ENCODE measurements at regions not wholly inside any gene's neighbourhood (a gene's known extent, or its start where the extent isn't known, plus 50 kb on each side); places are given as distances from the start of the nearest gene placed in this dataset.

- intact Hi-C loops (cut with DNase I; ENCODE audit: low total_unique reads), result no loop called here
- Histone ChIP-seq H3K4me1 (no peaks in the 10 kb centered on the region), H3K27ac (no peak overlapping the region), H3K36me3 (no peaks in the 10 kb centered on the region), H3K27me3 (no peaks in the 10 kb centered on the region), H3K9me3 (no peaks in the 10 kb centered on the region), H3K4me3 (no peak overlapping the region)
- no peak for TF ChIP-seq POLR2A (IDR thresholded peaks at IDR 0.05)
- no peak for TF ChIP-seq POLR2AphosphoS5 (IDR thresholded peaks at IDR 0.05)
- no peak for TF ChIP-seq CTCF (IDR thresholded peaks at IDR 0.05)
- no peak for DNase-seq (ENCODE audit: low spot score in 2 of 2)
These were observed 102.3 kb upstream of the TRPC7 start for GRCh38 chr5:136467632-136468031.

GRCh38 chr5:136466041-136466415 is 100.7 kb upstream of the TRPC7 start:
- no peaks in the 10 kb centered on the region for H3K9me3 ChIP-seq
- H3K27me3 ChIP-seq, result no peaks in the 10 kb centered on the region
- intact Hi-C loops (cut with DNase I; ENCODE audit: low total_unique reads), result no loop called here
- H3K4me3 ChIP-seq, result no peak overlapping the region
- no peak for DNase-seq (ENCODE audit: low spot score in 2 of 2)
- no peak for TF ChIP-seq POLR2A (IDR thresholded peaks at IDR 0.05)
- no peak for TF ChIP-seq CTCF (IDR thresholded peaks at IDR 0.05)
- no peak for TF ChIP-seq POLR2AphosphoS5 (IDR thresholded peaks at IDR 0.05)
- H3K36me3 ChIP-seq, result no peaks in the 10 kb centered on the region
- no peak overlapping the region for H3K27ac ChIP-seq
- no peaks in the 10 kb centered on the region for H3K4me1 ChIP-seq

- Histone ChIP-seq H3K4me1 (no peaks in the 10 kb centered on the region), H3K27ac (no peak overlapping the region), H3K9me3 (no peaks in the 10 kb centered on the region), H3K36me3 (no peaks in the 10 kb centered on the region), H3K27me3 (no peaks in the 10 kb centered on the region), H3K4me3 (no peak overlapping the region)
- TF ChIP-seq POLR2A (IDR thresholded peaks at IDR 0.05) (no peak), POLR2AphosphoS5 (IDR thresholded peaks at IDR 0.05) (no peak), CTCF (IDR thresholded peaks at IDR 0.05) (no peak)
- DNase-seq (ENCODE audit: low spot score in 2 of 2), result no peak
- intact Hi-C loops (cut with DNase I; ENCODE audit: low total_unique reads), result no loop called here
These were observed 93.1 kb upstream of the TRPC7 start for GRCh38 chr5:136458481-136458880.

GRCh38 chr5:136457390-136458013 is 92.2 kb upstream of the TRPC7 start:
- DNase-seq (ENCODE audit: low spot score in 2 of 2), result no peak
- intact Hi-C loops (cut with DNase I; ENCODE audit: low total_unique reads), result no loop called here
- H3K9me3 ChIP-seq, result no peaks in the 10 kb centered on the region
- H3K4me1 ChIP-seq, result no peaks in the 10 kb centered on the region
- no peak for TF ChIP-seq CTCF (IDR thresholded peaks at IDR 0.05)
- no peak overlapping the region for H3K27ac ChIP-seq
- H3K36me3 ChIP-seq, result no peaks in the 10 kb centered on the region
- no peaks in the 10 kb centered on the region for H3K27me3 ChIP-seq
- H3K4me3 ChIP-seq, result no peak overlapping the region

- TF ChIP-seq POLR2AphosphoS5 (IDR thresholded peaks at IDR 0.05), result no peak
- no peak for TF ChIP-seq CTCF (IDR thresholded peaks at IDR 0.05)
- no peak for TF ChIP-seq POLR2A (IDR thresholded peaks at IDR 0.05)
- DNase-seq (ENCODE audit: low spot score in 2 of 2), result no peak
- intact Hi-C loops (cut with DNase I; ENCODE audit: low total_unique reads), result no loop called here
- no peak overlapping the region for H3K4me3 ChIP-seq
- no peaks in the 10 kb centered on the region for H3K27me3 ChIP-seq
- H3K27ac ChIP-seq, result no peak overlapping the region
- no peaks in the 10 kb centered on the region for H3K4me1 ChIP-seq
- H3K9me3 ChIP-seq, result no peaks in the 10 kb centered on the region
- H3K36me3 ChIP-seq, result no peaks in the 10 kb centered on the region
These were observed 90.1 kb upstream of the TRPC7 start for GRCh38 chr5:136455409-136455808.
